IMR-90 (cell line): ENCODE measurements at regions not wholly inside any gene's neighbourhood (a gene's known extent, or its start where the extent isn't known, plus 50 kb on each side); places are given as distances from the start of the nearest gene placed in this dataset.

Source experiments
- ATAC-seq: fragments of 200-7000 bp; cut with Tn5 transposase; 2 replicates; pipeline ENCODE4 v1.9.1; 2020; ENCODE audit warnings: low read depth, mild to moderate bottlenecking, moderate library complexity
- BruUV-seq: library from RNA; stranded (reverse); fragments of 400-500 nt; replicated peaks from 2 replicates; lab custom pipeline; 2021; lab: Mats Ljungman, UMichigan
- CTCF ChIA-PET: fragments of 300-600 bp; formaldehyde crosslinking; extraction: SDS; loops from one replicate; lab custom pipeline; 2021; ENCODE audit warnings: antibody characterized with exemption; lab: Yijun Ruan, JAX
- POLR2A ChIA-PET: fragments of 300-600 bp; sonication (Branson Sonifier 250); formaldehyde crosslinking; loops from one replicate; lab custom pipeline; 2022; ENCODE audit warnings: antibody characterized with exemption; ENCODE audit not compliant: unreplicated experiment; lab: Charles Lee
- DNase-seq: peaks from one replicate; pipeline ENCODE4 v3.0.0; 2013
- H2AFZ ChIP-seq: replicated peaks from 2 replicates; pipeline ENCODE3; 2013; ENCODE audit warnings: low read length, mild to moderate bottlenecking; ENCODE audit not compliant: poor library complexity
- H2AK5ac ChIP-seq: 2 replicates; pipeline ENCODE4 v1.6.1; 2013; ENCODE audit warnings: low read depth, low read length, inconsistent platforms
- H2AK9ac ChIP-seq: replicated peaks from 2 replicates; pipeline ENCODE3; 2013; ENCODE audit warnings: mild to moderate bottlenecking, low read depth, low read length, moderate library complexity; ENCODE audit not compliant: poor library complexity
- H2BK120ac ChIP-seq: 2 replicates; pipeline ENCODE4 v1.6.1; 2013; ENCODE audit warnings: low read depth, low read length, inconsistent platforms
- H2BK15ac ChIP-seq: 3 replicates; pipeline ENCODE4 v1.6.1; 2013; ENCODE audit warnings: low read depth, low read length, inconsistent platforms
- H2BK20ac ChIP-seq: 2 replicates; pipeline ENCODE4 v1.6.1; 2013; ENCODE audit warnings: low read depth, mild to moderate bottlenecking, inconsistent platforms, low read length, moderate library complexity
- H2BK5ac ChIP-seq: 2 replicates; pipeline ENCODE4 v1.6.1; 2013; ENCODE audit warnings: mild to moderate bottlenecking, low read depth, low read length, inconsistent platforms; ENCODE audit not compliant: poor library complexity, severe bottlenecking
- H3K14ac ChIP-seq: replicated peaks from 2 replicates; pipeline ENCODE4 v1.6.1; 2013; ENCODE audit warnings: low read depth, low read length, inconsistent platforms
- H3K18ac ChIP-seq: 2 replicates; pipeline ENCODE4 v1.6.1; 2013; ENCODE audit warnings: low read depth, low read length, control low read depth
- H3K23ac ChIP-seq: 2 replicates; pipeline ENCODE4 v1.6.1; 2013; ENCODE audit warnings: low read depth, low read length, inconsistent platforms
- H3K27ac ChIP-seq: 2 replicates; pipeline ENCODE4 v1.5.1; 2013; ENCODE audit warnings: mild to moderate bottlenecking, control low read depth, low read length; ENCODE audit not compliant: insufficient read depth
- H3K27me3 ChIP-seq: 2 replicates; pipeline ENCODE4 v1.6.1; 2013; ENCODE audit warnings: low read length; ENCODE audit not compliant: control insufficient read depth, insufficient read depth
- H3K36me3 ChIP-seq: 2 replicates; pipeline ENCODE4 v1.6.1; 2013; ENCODE audit warnings: low read length, mixed read lengths; ENCODE audit not compliant: control insufficient read depth, insufficient read depth
- H3K4ac ChIP-seq: 2 replicates; pipeline ENCODE4 v1.6.1; 2013; ENCODE audit warnings: low read depth, low read length, inconsistent platforms
- H3K4me1 ChIP-seq: 2 replicates; pipeline ENCODE4 v1.6.1; 2013; ENCODE audit warnings: low read length, mixed read lengths; ENCODE audit not compliant: control insufficient read depth, insufficient read depth
- H3K4me2 ChIP-seq: 2 replicates; pipeline ENCODE4 v1.6.1; 2013; ENCODE audit warnings: low read depth, mild to moderate bottlenecking, control low read depth, low read length, moderate library complexity
- H3K4me3 ChIP-seq: 2 replicates; pipeline ENCODE4 v1.5.1; 2013; ENCODE audit warnings: low read depth, mild to moderate bottlenecking, control low read depth, low read length, moderate library complexity; ENCODE audit not compliant: insufficient read depth
- H3K56ac ChIP-seq: 2 replicates; pipeline ENCODE4 v1.6.1; 2013; ENCODE audit warnings: low read length, inconsistent platforms; ENCODE audit not compliant: insufficient read depth; ENCODE audit errors: extremely low read depth
- H3K79me1 ChIP-seq, 2 experiments: 2 replicates each; pipeline ENCODE4 v1.6.1; 2013; ENCODE audit warnings: low read length in 2 of 2, inconsistent platforms in 1 of 2, low read depth in 1 of 2
- H3K9ac ChIP-seq: 2 replicates; pipeline ENCODE4 v1.6.1; 2013; ENCODE audit warnings: low read depth, low read length, control low read depth
- H3K9me1 ChIP-seq: 2 replicates; pipeline ENCODE4 v1.6.1; 2013; ENCODE audit warnings: low read length, inconsistent platforms; ENCODE audit not compliant: insufficient read depth
- H3K9me3 ChIP-seq: 2 replicates; pipeline ENCODE4 v1.6.1; 2013; ENCODE audit warnings: low read length; ENCODE audit not compliant: control insufficient read depth, insufficient read depth
- H4K20me1 ChIP-seq: 2 replicates; pipeline ENCODE4 v1.6.1; 2013; ENCODE audit warnings: low read length, inconsistent platforms; ENCODE audit not compliant: insufficient read depth
- H4K5ac ChIP-seq: 2 replicates; pipeline ENCODE4 v1.6.1; 2013; ENCODE audit warnings: mild to moderate bottlenecking, low read depth, low read length, control low read depth
- H4K8ac ChIP-seq, 2 experiments: 2 replicates each; pipeline ENCODE4 v1.6.1; 2013; ENCODE audit warnings: low read depth in 2 of 2, low read length in 2 of 2, control low read depth in 1 of 2, inconsistent platforms in 1 of 2
- H4K91ac ChIP-seq: 2 replicates; pipeline ENCODE4 v1.6.1; 2013; ENCODE audit warnings: low read depth, low read length, inconsistent platforms; ENCODE audit not compliant: insufficient read depth
- BHLHE40 ChIP-seq: fragments of 150-350 bp; IDR thresholded peaks from 2 replicates; pipeline ENCODE4 v1.6.1; 2016; ENCODE audit warnings: mild to moderate bottlenecking, low read depth, low read length
- CEBPB ChIP-seq: IDR thresholded peaks from 2 replicates; pipeline ENCODE4 v1.6.1; 2012; ENCODE audit warnings: low read depth, low read length, improper control_type of control experiment
- CTCF ChIP-seq: conservative IDR thresholded peaks from 2 replicates; pipeline ENCODE4 v1.5.1; 2012; ENCODE audit warnings: mild to moderate bottlenecking, low read depth, low read length, improper control_type of control experiment
- ELK1 ChIP-seq: fragments of 150-350 bp; IDR thresholded peaks from 2 replicates; pipeline ENCODE4 v1.6.1; 2016; ENCODE audit warnings: low read depth, mild to moderate bottlenecking, low read length, moderate library complexity, borderline replicate concordance
- FOS ChIP-seq: fragments of 150-350 bp; IDR thresholded peaks from 2 replicates; pipeline ENCODE4 v1.6.1; 2016; ENCODE audit warnings: low read depth, low read length
- MAFK ChIP-seq: IDR thresholded peaks from 2 replicates; pipeline ENCODE4 v1.6.1; 2012; ENCODE audit warnings: low read depth, low read length, improper control_type of control experiment
- MAZ ChIP-seq: IDR thresholded peaks from 2 replicates; pipeline ENCODE4 v1.6.1; 2012; ENCODE audit warnings: low read depth, mild to moderate bottlenecking, low read length, improper control_type of control experiment, moderate library complexity, borderline replicate concordance
- MXI1 ChIP-seq: IDR thresholded peaks from 2 replicates; pipeline ENCODE4 v1.6.1; 2012; ENCODE audit warnings: low read depth, mild to moderate bottlenecking, low read length, moderate library complexity, borderline replicate concordance
- NFE2L2 ChIP-seq: fragments of 150-350 bp; IDR thresholded peaks from 2 replicates; pipeline ENCODE4 v1.6.1; 2016; ENCODE audit warnings: low read depth, mild to moderate bottlenecking, low read length
- SMC3 ChIP-seq: fragments of 150-350 bp; IDR thresholded peaks from 2 replicates; pipeline ENCODE4 v1.6.1; 2016; ENCODE audit warnings: low read depth, mild to moderate bottlenecking, antibody characterized with exemption, low read length, moderate library complexity
- USF2 ChIP-seq: fragments of 150-350 bp; IDR thresholded peaks from 2 replicates; pipeline ENCODE4 v1.6.1; 2017; ENCODE audit warnings: mild to moderate bottlenecking, antibody characterized with exemption, low read length, low read depth
- WGBS, 2 experiments: methylation state at CpG; one replicate each; pipeline versions ENCODE4 v1.1.5 to v1.1.7; 2013; ENCODE audit warnings: missing lambda C conversion rate in 2 of 2; ENCODE audit not compliant: insufficient read length in 1 of 2; ENCODE audit errors: extremely low coverage in 2 of 2; 5-methylcytosine and 5-hydroxymethylcytosine counted together
- dilution Hi-C: fragments of 300-500 bp; cut with HindIII; formaldehyde crosslinking; loops from one replicate; pipeline ENCODE4 v1.14.3; 2018; ENCODE audit warnings: low sequenced_read_pairs; ENCODE audit not compliant: unreplicated experiment
- in situ Hi-C: fragments of 300-500 bp; cut with MboI; formaldehyde crosslinking; loops from 3 replicates; pipeline ENCODE4 v1.14.3; 2019; ENCODE audit warnings: low sequenced_read_pairs, inconsistent platforms, mixed read lengths
- intact Hi-C: fragments of 100-400 bp; cut with micrococcal nuclease; formaldehyde crosslinking; loops from 2 replicates; pipeline ENCODE4 v1.10.0; 2022

- Histone ChIP-seq H3K56ac (no peak overlapping the region), H3K4ac (no peak overlapping the region), H4K8ac (no peak overlapping the region), H2AFZ (no peak overlapping the region), H3K14ac (no peak overlapping the region), H3K4me2 (no peak overlapping the region), H2BK120ac (no peak overlapping the region), H3K9ac (no peak overlapping the region), H3K9me1 (no peaks in the 10 kb centered on the region), H2BK5ac (no peak overlapping the region), H3K23ac (no peak overlapping the region), H3K4me1 (no peaks in the 10 kb centered on the region), H2BK15ac (no peak overlapping the region), H3K79me1 (no peaks in the 10 kb centered on the region), H4K5ac (no peak overlapping the region), H3K4me3 (no peak overlapping the region), H3K18ac (no peak overlapping the region), H2AK9ac (no peak overlapping the region), H3K9me3 (no peaks in the 10 kb centered on the region), H2AK5ac (no peak overlapping the region), H3K27ac (no peak overlapping the region), H4K20me1 (no peaks in the 10 kb centered on the region), H3K36me3 (no peaks in the 10 kb centered on the region), H4K91ac (no peak overlapping the region), H3K27me3 (no peaks in the 10 kb centered on the region), H2BK20ac (no peak overlapping the region)
- dilution Hi-C loops (no loop called here), in situ Hi-C loops (no loop called here), intact Hi-C loops (no loop called here)
- ATAC-seq (no peak), DNase-seq (no peak)
- ChIA-PET CTCF (no interaction called here), POLR2A (no interaction called here)
- TF ChIP-seq NFE2L2, result no peak
- TF ChIP-seq ELK1, result no peak
- no peak for TF ChIP-seq CTCF
- no peak for TF ChIP-seq USF2
- no peak for TF ChIP-seq FOS
- no peak for TF ChIP-seq BHLHE40
- no peak for TF ChIP-seq SMC3
- TF ChIP-seq CEBPB, result no peak
- no peak for TF ChIP-seq MAZ
- no peak for TF ChIP-seq MXI1
- no peak for TF ChIP-seq MAFK
- no CpG with 5 or more reads among the region's 2 CpGs for WGBS, 2 experiments
- no TSS peak for BruUV-seq
These were observed 400.9 kb upstream of the FGF13 start for GRCh38 chrX:139112432-139112831.
